ENCODE measurements at regions not wholly inside any gene's neighbourhood (a gene's known extent, or its start where the extent isn't known, plus 50 kb on each side); places are given as distances from the start of the nearest gene placed in this dataset.
"Not testable (repeated sequence)": the region's sequence is repeated elsewhere in the genome, so short reads cannot be mapped to it uniquely, and the experiment has no call there.

DNA sequence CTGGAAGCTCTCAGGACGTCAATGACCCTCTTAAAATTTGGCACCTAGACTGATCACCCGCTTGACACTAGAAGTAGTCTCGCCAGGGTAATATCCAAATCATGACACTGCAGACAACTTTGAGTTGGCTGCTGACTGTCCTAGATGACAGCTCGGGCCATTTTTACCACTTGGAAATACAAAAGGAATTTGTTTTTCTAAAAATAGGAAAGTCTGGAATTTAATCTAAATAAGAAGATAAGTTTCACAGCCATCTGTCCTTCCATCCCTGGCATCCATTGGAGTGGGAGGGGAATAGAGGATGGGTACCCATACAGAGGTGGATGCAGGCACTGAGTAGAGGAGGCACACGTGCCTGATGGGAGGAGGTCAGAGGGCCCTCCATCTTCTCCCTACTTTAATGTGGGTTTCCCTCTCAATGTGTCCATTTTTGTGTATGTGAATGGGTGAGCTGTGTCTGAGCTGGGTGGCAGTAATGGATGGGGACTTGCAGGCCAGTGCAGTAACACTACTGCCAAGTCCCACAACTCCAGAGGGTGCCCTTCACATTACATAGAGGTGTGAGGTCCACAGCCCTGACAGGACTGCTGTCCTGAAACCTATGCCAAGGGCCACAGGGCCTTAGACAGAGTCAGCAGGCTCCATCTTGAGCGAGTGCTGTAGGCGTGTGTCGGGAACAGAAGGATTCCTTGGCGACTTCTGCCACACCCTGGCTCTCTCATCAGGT lies 104.8 kb upstream of the IPO9 start:
- no peak for DNase-seq (ENCODE audit: low read depth in 2 of 2)

DNA sequence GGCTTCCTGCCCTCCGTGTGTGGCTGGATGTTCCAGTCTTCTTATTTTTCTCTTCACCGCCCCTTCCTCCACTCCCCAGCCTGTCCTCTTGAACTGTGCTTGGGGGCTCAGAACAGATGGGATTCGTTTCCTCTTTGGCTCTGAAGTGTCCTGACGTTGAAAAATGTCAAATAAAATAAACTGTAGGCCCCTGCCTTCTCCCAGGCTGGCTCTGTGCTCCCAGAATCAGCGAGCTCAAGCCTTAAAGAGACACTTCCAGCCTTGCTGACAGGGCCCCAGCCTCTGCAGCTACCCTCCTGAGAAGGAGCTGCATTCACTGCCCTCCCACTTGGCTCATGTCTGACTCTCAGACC lies 104.2 kb upstream of the IPO9 start:
- DNase-seq (ENCODE audit: low read depth in 2 of 2) = no peak

DNA sequence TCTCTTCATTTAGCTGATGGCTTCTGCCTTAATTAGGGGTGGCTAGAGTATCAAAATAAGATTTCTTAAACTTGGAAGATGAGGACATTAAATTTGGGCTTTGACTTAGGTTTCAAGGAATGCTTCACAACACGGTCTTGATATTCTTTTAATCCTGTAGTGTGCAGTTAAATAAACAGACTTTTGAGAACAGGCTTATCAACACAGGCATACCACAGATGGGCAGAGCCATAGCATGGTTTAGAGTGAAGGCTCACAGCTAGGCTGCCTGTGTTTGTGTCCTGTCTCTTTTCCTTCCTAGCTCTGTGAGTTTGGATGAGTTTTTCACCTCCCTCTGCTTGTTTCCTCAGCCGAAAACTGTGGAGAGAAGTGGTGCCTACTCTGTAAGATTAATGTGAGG lies 102.3 kb upstream of the IPO9 start:
- DNase-seq (ENCODE audit: low read depth in 2 of 2) = no peak

DNA sequence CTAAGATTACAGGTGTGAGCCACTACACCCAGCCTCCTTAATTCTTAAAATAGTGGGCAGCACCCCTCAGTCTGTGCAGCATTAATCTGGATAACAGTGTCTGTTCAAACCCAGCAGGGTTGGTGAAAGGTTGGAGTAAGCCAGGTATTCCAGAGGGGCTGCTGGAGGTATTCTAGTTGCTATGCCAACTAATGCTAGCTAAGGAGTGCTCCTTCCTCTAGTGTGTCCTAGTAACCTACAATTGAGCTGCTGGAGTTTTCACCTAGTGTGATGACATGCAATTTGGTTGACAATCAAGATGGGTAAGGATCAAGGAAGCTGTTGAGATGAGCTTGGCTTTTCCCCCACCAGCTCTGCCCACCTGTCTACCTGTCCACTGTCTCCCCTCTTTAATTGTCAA lies 100.2 kb upstream of the IPO9 start:
- DNase-seq (ENCODE audit: low read depth in 2 of 2) = no peak

DNA sequence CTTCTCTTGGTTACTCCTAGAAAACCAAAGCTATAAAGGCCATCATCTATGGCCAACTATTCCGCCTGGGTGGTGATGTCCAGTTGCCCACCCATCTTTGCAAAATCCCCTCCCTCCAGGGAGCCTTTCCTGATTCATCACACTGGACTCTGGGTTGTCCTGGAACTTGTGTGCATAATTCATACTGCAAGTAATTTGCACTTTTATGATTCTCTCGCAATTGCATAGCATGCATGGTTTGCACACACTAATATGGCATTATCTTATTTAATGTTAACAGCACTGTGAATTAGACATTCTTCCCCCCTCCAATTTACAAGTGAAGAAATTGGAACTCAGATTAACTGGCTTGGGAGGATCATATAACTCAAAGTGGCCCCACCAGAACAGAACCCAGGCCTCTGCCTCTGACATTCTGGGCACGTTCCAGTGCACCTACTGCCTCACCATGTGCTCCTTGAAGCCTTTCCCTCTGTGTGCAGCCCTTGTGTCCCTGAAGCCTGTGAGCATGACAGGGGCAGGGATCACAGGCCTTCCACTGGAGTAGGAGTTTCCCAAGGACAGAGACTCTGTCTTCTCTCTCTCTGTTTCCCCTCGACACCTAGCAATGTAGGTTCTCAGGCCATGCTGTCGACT lies 98.9 kb upstream of the IPO9 start:
- DNase-seq (ENCODE audit: low read depth in 2 of 2) = no peak

DNA sequence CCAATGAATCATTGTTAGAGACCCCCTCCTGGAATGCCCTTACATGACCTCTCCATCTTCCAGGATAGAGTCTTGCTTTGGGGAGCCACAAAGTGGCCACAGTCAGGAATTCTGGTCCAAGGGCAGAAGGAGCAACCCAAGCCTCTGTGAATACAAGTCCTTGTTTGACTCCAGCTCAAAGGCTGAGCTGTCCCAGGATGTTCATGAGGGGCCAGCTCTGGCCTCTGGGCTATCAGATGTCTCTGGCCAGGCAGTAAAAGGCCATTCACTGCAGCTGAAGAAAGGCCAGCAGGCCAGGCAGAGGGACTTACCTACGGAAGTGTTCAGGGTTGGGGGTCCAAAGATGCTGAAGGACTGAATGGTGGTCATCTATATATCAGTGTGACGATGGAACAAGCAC lies 98.3 kb upstream of the IPO9 start:
- no peak for DNase-seq (ENCODE audit: low read depth in 2 of 2)

DNA sequence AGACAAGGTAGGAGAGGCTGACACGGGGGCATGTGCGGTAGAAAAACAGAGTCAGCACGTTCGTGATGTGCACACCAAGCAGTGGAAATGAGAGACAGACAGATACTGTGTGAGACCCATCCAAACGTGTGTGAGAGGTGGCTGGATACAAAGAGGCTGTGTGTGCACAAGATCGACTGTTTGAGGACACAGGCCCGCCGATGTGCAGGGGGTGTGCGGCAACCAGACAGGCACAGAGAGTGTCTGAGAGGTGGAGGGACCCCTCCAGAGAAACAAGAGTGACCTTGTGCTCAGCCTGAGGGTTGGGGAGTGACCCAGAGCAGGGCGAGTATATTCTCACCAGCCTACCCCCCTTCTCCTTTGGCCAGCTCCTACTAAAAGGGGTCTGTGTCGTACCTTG lies 97.8 kb upstream of the IPO9 start:
- no peak for DNase-seq (ENCODE audit: low read depth in 2 of 2)

DNA sequence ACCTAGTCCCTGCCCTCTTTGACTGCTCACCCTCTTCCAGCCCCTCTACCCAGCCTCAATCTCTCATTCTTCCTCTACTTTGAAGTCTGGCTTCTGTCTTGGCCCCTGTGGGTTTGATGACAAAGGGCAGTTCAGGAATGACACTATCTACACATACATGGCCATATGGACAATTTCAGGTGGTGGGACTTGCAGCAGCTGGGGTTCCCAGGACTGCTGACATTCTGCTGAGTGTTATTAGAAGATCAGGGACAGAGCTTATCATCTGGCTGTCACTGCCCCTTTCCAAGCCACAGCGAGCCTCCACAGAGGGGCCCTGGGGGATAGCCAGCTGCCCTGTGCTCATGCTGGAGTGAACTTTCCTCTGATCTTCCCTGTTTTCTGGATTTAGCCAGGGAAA lies 97.4 kb upstream of the IPO9 start:
- DNase-seq (ENCODE audit: low read depth in 2 of 2) = no peak

DNA sequence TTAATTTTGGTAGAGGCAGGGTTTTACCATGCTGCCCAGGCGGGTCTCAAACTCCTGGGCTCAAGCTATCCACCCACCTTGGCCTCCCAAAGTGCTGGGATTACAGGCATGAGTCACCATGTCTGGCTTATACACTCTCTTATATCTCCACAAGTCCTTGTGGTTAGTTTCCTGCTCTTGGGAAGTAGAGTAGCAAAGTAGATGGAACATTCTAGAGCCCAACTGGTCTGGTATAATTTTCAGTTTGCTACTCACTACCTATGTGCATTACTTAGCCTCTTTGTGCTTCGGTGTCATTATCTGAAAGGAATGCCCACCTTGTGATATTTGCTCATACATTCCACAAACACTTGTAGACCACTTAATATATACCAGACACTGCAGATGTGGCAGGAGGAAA lies 96.6 kb upstream of the IPO9 start:
- DNase-seq (ENCODE audit: low read depth in 2 of 2) = no peak

DNA sequence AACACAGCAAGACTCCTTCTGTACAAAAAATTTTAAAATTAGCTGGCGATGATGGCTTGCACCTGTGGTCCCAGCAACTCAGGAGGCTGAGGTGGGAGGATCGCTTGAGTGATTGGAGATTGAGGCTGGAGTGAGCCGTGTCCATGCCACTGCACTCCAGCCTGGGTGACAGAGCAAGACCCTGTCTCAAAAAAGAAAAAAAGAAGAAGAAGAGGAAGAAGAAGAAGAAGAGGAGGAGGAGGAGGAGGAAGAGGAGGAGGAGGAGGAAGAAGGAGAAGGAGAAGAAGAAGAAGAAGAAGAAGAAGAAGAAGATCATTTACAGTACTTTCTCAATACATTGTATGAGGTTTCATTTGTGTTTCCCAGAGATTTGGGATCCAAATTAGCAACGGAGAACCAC lies 94.7 kb upstream of the IPO9 start:
- not testable (repeated sequence) for DNase-seq (ENCODE audit: low read depth in 2 of 2)

DNA sequence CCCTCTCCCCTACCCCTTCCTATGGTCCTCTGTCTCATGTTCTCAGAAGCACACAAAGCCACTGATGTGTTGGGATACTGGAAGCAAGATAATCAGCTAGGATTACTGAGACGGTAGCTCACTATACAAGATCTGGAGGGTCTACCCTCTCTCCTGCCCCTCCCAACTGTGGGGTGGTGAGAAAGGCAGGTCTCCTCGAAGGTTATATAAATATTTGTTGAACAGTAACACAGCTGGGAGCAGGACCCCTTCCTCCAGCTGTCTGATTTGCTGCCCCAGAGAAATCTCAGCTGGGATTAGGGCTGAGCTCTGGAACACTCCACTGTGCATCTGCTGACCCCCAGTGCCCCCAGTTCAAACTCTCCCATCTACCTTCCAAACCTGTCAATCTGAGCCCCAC lies 94.2 kb upstream of the IPO9 start:
- DNase-seq (ENCODE audit: low read depth in 2 of 2) = no peak

DNA sequence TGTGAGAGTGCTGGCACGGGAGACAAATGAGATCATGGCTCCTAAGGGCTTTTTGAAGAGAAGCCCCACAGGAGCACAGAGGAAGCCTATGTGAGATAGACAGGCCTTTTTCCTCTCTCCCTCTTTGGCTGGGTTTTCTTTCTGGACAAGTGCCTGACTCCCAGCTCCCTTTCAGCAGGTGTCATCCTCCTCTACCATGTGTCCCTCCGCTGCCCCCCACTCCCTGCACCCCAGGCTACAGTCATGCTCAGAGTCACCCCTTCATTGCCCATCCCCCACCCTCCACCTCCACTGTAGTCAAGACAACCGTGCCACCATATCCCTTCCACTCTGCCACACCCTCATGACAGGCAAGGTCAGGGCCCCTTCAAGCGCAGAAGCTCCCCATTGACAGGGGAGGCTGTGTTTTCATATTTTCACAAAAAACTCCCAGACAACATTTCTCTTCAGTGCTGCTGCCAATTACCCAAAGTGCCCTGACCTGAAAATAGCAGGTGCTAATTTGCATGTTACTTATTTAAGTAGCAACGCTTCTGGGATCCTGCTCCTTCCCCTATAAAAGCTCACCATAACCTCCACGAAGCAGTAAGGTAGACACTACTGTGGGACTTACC lies 92.1 kb upstream of the IPO9 start:
- DNase-seq (ENCODE audit: low read depth in 2 of 2) = no peak

DNA sequence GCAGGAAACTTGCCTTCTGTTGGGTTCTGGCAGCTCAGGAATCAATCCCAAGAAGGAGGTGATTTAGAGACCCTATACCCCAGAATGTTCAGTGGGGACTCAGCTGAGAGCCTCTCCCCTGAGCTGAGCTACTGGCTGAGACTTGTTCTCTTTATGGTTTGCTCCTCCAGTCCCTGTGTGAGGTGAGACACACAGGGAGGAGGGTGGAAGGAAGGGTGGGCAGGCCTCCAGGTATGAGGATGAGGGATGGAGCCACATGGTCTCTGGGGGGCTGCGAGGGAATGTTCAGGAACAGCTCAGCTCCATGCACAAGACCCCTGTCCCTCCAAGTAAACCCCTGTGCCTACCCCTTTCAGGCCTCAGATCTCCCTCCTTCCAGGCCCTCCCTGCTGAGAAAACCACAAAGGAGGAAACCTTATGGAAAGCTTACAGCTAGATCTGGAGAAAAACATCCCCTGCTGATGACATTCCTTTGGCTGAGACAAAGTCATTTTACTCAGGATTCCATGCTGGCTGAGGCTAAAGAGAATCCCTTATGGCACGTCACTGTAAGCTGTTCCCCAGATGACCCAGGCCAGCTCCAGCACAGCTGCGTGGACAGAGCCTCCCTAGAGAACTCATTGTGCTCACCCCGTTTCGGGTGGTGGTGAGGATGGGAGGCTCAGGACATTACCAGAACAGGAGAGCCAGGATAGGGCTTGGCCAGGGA lies 91.5 kb upstream of the IPO9 start:
- DNase-seq (ENCODE audit: low read depth in 2 of 2) = no peak

DNA sequence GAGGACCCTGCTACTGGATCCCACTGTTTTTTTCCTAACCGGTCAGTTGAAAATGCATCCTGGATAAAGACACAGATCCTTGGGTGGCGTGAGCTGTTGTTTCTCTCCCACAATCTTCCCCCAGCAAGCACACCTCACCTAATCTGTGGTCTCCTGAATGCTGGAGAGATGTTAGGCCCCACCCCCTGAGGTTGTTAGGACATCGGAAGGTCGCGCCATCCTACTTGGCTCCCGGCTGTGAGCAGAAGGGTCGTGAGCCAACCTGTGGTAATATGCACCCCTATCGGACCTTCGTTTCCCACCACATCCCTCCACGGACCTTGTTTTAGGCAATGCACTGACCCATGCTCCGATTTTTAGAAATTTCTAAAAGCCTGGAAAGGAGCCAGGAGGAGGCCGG lies 89.9 kb upstream of the IPO9 start:
- DNase-seq (ENCODE audit: low read depth in 2 of 2) = no peak

DNA sequence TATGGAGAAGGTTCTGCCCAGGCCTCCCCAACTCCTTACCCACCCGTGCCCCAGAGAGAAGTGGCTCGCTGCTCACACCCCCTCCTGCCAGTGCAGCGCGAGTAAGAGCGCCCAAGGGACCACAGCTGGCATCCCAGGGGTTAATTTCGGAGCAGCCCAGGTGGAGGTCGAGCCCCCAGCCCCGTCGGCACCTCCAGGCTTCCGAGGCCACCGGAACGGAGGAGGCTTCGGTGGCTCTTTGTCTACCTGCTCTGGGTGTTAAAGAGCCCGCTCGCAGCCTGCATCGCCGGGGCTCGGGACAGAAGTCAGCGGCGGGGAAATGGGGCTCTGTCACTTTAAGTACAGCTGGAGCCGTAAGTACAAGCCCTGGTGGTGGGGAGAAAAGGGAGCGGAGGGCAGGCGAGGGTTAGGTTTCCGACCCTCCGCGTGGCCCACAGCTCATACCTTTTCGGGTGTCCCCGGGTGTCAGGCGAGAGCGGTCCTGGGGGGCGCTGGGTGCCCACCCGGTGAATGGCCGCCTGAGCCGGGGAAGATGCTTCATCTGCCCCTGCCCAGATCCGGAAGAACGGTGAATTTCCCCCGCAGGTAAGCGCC lies 89.4 kb upstream of the IPO9 start:
- DNase-seq (ENCODE audit: low read depth in 2 of 2) = peak; percentile 10 to 25

DNA sequence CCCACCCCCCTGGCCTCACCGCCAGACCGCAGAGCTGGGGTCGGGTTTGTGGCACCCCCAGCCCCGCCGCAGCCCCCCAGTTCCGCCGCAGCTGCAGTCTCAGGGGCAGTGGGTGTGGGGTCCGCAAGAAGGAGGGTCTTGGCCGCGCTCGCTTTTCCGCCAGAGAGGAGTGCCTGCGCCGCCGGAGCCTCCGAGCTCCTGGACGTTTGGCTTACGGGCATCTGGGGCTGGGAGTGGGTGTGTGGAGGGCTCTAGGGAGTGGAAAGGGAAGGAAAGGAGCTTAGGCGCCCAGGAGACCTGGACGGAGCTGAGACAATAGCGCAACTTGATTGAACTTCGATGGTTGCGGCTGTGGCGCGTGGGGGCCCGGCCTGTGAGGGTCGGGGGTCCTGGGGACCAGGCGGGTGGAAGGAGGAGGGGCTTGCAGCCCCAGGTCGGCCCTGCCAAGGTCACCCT lies 88.8 kb upstream of the IPO9 start:
- DNase-seq (ENCODE audit: low read depth in 2 of 2) = no peak

DNA sequence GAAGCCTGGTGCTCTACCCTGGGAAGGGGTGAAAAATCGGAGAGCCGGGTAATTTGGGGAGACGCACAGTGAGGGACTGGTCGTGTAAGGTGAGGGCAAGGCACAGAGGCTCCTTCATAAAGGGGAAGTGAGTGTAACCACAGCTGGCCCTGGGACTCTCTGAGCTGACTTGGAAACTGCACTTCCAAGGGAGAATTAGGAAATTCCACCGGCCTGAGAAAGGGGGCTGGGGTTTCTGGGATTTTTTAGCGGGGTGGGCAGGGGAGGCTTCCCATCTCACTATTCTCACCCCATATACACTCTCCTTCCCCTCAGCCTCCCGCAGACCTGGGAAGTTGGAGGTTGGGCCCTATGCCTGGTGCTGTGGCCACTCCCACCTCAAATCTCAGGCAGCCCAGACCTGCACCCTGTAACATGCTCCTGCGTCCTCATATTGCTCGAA lies 88.3 kb upstream of the IPO9 start:
- DNase-seq (ENCODE audit: low read depth in 2 of 2) = no peak

DNA sequence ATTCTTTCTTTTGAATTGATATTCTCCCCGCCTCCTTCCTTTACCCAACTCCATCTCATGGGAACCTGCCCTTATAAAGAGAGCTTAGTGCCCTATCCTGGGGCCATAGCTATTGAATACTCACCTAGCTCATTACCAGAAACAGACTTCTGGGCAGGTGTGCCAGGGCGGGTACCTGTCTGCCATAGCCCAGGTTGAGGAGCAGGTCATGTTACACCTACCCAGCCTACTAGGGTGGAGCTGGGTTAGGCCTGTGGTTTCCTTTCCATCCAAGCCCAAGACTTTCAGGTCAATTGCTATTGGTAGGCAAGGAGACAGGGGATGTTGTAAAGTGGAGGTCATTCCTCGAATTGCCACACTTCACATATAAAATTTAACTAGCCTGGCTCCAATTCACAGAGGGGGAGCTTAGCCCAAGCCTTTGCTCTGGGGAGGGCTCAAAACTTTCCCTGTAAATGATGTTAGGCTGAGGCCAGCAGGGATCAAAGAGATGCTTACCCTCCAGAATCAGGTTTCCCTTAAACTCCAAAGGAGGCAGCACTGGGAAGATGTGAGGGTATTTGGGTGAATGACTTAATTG lies 87.1 kb upstream of the IPO9 start:
- DNase-seq (ENCODE audit: low read depth in 2 of 2) = no peak

DNA sequence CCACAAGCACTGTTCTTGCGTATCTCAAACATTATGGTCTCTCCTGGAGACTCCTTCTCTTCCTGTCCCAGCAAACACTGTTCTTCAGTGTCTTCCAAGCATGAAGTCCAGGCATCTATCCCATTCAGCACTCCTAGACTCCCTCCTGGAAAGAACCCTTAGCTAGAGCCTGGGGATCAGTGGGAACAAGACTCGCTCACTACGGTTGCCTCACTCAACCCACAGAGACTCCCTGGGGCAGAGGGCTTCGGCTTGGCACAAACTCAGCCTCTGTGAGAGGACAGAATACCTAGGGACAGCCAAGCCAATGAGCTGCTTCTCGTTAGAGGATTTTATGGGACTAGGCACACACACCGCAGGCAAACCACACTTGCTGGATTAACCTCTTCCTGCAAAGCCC lies 86.5 kb upstream of the IPO9 start:
- DNase-seq (ENCODE audit: low read depth in 2 of 2) = no peak

DNA sequence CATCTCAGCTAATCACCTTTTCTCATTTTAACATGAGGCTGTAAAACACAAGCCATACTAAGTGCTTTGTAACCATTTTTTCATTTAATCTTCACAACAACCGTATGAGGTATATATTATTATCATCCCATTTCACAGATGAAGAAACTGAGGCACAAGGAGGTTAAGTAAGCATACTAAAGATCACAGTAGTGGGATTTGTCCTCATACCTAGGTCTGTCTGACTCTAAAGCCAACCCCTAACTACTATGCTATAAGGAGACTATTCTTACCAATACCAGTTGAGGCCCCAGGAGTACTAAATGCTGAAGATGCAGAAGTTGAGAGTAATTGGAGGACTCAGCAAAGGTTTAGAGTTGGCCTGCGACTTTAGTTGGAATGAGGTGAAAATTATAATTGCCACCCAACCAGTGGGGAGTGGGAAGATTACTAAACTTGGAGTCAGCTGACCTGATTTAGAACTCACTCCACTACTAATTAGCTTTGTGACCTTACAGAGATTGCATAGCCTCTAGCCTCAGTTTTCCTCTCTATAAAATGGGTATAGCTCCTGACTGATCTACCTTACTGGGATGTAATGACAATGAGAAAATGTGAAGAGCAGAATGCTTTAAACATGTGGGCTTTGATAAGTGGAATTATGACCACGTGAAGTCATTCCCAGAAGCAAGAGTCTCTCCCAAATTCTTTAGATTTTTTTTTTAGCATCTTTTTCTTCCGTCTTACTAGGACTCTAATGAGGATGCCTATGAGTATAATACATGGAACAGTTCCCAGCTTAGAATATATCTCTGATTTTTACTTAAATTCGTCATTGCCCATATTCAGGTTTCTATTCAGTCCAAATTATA lies 85.8 kb upstream of the IPO9 start:
- DNase-seq (ENCODE audit: low read depth in 2 of 2) = no peak

DNA sequence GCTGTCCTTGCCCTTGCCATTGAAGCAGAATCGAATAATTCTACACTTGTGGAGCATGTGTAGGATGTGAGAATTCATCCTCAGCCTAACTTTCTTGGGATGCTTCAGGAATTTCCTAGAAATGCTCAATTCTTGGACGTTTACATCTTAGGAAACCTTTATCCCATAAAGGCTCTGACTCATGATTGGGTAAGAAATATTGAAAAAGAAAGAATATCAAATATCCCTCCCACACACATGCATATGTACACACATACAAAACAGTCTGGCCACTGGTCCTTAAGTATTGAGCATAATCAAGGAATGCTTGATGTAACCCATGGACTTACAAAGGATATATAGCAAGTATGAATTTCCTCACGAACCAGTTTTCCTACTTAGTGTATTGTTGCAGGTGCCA lies 83.9 kb upstream of the IPO9 start:
- DNase-seq (ENCODE audit: low read depth in 2 of 2) = no peak

All from stimulated activated CD4-positive, alpha-beta T cell treated with anti-CD3 and anti-CD28 coated beads, Interleukin-1b, Interleukin-23, amount 100 ng/mL, for 1 hour (primary cell).